NCI-H2171 treated with DMSO at 0.1 percent for 48 hours (cell line): ENCODE measurements at regions not wholly inside any gene's neighbourhood (a gene's known extent, or its start where the extent isn't known, plus 50 kb on each side); places are given as distances from the start of the nearest gene placed in this dataset.
"Not testable (repeated sequence)": the region's sequence is repeated elsewhere in the genome, so short reads cannot be mapped to it uniquely, and the experiment has no call there.

Source experiments
- DNase-seq: peaks from one replicate; lab custom pipeline; 2025; lab: John Stamatoyannopoulos, UW

GRCh38 chr21:28877318-28877884, 115.3 kb downstream of the LTN1 start:
- DNase-seq = no peak

- no peak for DNase-seq
These were observed 117.6 kb downstream of the LTN1 start for GRCh38 chr21:28875078-28875477.

- DNase-seq = no peak
These were observed 120.5 kb downstream of the LTN1 start for GRCh38 chr21:28872218-28872617.

GRCh38 chr21:28871388-28872010, 121.2 kb downstream of the LTN1 start:
- DNase-seq = no peak

- DNase-seq = no peak
These were observed 125.3 kb downstream of the LTN1 start for GRCh38 chr21:28867401-28867800.

- no peak for DNase-seq
These were observed 127.0 kb downstream of the LTN1 start for GRCh38 chr21:28865488-28866186.

- no peak for DNase-seq
These were observed 134.3 kb downstream of the LTN1 start for GRCh38 chr21:28858424-28858823.

GRCh38 chr21:28857752-28858151, 134.9 kb downstream of the LTN1 start:
- no peak for DNase-seq

GRCh38 chr21:28856588-28857250, 136.0 kb downstream of the LTN1 start:
- DNase-seq = no peak

GRCh38 chr21:28852706-28853105, 140.0 kb downstream of the LTN1 start:
- no peak for DNase-seq

GRCh38 chr21:28851645-28852044, 141.0 kb downstream of the LTN1 start:
- DNase-seq = no peak

- DNase-seq = not testable (repeated sequence)
These were observed 153.4 kb downstream of the LTN1 start for GRCh38 chr21:28839237-28839636.

GRCh38 chr21:28837426-28837825, 155.3 kb downstream of the LTN1 start:
- DNase-seq = not testable (repeated sequence)

- DNase-seq = not testable (repeated sequence)
These were observed 156.1 kb downstream of the LTN1 start for GRCh38 chr21:28836588-28836987.

GRCh38 chr21:28834335-28835238, 158.1 kb downstream of the LTN1 start:
- no peak for DNase-seq

- DNase-seq = no peak
These were observed 159.1 kb downstream of the LTN1 start for GRCh38 chr21:28833609-28834008.

GRCh38 chr21:28833182-28833581, 159.5 kb downstream of the LTN1 start:
- no peak for DNase-seq

- no peak for DNase-seq
These were observed 160.0 kb downstream of the LTN1 start for GRCh38 chr21:28832715-28833061.

- no peak for DNase-seq
These were observed 160.5 kb downstream of the LTN1 start for GRCh38 chr21:28832013-28832714.

GRCh38 chr21:28828981-28829380, 163.7 kb downstream of the LTN1 start:
- DNase-seq = no peak

- no peak for DNase-seq
These were observed 164.7 kb downstream of the LTN1 start for GRCh38 chr21:28828021-28828420.
